ENCODE measurements at regions not wholly inside any gene's neighbourhood (a gene's known extent, or its start where the extent isn't known, plus 50 kb on each side); places are given as distances from the start of the nearest gene placed in this dataset.

DNA sequence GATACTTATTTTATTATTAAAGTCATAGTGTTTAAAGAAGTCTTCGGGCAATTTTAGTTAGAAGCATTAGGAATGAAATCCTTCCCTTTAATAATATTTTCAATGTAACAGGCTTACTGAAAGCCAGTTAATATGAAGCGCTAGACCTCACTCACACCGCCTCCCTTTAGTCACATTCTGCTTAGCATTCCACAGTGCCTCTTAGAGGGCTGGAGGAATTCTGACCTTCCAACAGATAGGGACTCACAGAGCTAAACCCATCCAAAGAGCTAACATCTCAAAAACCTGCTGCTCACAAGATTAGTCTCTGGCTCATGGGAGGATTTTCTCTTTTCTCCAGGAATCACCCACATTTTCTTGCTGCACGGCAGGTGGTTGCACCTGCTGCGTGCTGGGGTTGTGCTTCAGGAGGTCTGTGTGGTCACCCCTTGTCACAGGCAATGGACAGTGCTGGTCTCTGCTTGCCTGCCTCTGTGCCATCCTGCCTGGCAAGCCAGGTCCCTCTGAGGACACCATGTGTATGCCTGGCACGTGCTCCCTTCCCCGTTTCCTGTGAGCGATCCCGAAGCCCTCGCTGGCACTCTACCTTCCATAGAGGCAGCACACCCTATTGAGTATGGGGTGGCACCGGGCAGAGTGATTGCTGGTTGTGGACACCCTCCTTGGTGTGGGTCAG, 91.8 kb downstream of the KLF6 start:
- no peak for TF ChIP-seq ZFP30 (CRISPR knock-in tag; IDR thresholded peaks at IDR 0.05)
- no peak for TF ChIP-seq GLIS3 (CRISPR knock-in tag; IDR thresholded peaks at IDR 0.05)
- no peak for TF ChIP-seq RARB (CRISPR knock-in tag; IDR thresholded peaks at IDR 0.05)
- no peak for TF ChIP-seq ZNF70 (CRISPR knock-in tag; IDR thresholded peaks at IDR 0.05)
- TF ChIP-seq CSRNP3 (CRISPR knock-in tag; IDR thresholded peaks at IDR 0.05): no peak
- TF ChIP-seq ISL1 (CRISPR knock-in tag; IDR thresholded peaks at IDR 0.05): no peak
- TF ChIP-seq ZFP3 (CRISPR knock-in tag; IDR thresholded peaks at IDR 0.05): no peak
